GM12875 (cell line): ENCODE measurements at regions not wholly inside any gene's neighbourhood (a gene's known extent, or its start where the extent isn't known, plus 50 kb on each side); places are given as distances from the start of the nearest gene placed in this dataset.

Source experiments
- H3K4me3 ChIP-seq: one replicate; pipeline ENCODE4 v1.5.1; 2011; ENCODE audit warnings: low read depth, low read length, control low read depth
- TF ChIP-seq, protein P1 (sequence below): IDR thresholded peaks from 2 replicates; pipeline ENCODE4 v1.5.1; 2011; ENCODE audit warnings: low read depth, mild to moderate bottlenecking, control low read depth, inconsistent platforms, low read length, moderate library complexity, borderline replicate concordance; ENCODE audit not compliant: insufficient read depth

DNA sequence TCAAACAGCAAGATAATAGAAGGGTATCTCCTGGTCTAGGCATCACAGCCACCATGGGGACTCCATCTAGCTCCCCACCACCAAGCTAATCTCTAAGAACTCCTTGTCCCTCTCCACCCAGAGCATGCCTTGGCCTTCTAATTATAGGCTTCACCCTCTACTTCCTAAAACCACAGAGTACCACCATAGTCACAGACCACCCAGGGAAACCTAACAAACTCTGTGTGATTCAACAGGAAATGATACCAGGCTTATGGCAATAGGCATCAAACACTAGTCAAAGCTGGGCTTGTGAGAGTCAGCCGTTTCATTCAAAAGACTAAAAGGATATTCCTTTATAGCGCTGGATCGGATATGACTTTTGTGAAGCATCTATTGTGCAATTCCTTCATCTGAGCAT lies 91.5 kb upstream of the NALF2 start:
- TF ChIP-seq, protein P1, sequence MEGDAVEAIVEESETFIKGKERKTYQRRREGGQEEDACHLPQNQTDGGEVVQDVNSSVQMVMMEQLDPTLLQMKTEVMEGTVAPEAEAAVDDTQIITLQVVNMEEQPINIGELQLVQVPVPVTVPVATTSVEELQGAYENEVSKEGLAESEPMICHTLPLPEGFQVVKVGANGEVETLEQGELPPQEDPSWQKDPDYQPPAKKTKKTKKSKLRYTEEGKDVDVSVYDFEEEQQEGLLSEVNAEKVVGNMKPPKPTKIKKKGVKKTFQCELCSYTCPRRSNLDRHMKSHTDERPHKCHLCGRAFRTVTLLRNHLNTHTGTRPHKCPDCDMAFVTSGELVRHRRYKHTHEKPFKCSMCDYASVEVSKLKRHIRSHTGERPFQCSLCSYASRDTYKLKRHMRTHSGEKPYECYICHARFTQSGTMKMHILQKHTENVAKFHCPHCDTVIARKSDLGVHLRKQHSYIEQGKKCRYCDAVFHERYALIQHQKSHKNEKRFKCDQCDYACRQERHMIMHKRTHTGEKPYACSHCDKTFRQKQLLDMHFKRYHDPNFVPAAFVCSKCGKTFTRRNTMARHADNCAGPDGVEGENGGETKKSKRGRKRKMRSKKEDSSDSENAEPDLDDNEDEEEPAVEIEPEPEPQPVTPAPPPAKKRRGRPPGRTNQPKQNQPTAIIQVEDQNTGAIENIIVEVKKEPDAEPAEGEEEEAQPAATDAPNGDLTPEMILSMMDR: no peak
- H3K4me3 ChIP-seq: no peak overlapping the region

DNA sequence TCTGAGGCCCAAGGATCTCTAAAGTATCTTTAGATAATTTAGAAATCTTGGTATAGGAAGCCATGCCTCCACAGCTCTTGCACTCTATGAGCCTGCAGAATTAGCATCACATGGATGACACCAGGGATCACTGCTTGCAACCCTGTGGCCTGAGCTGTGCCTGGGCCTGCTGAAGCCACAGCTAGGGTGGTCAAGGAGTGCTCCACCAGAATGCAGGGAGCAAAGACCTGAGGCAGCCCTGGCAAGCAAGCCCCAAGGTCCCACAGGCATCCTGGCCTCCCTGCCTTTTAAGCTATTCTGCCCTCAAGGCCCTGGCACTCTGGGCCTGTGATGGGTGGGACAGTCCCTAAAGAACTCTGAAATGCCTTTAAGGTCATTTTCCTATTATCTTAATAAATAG lies 105.2 kb upstream of the NALF2 start:
- TF ChIP-seq, protein P1: no peak
- no peak overlapping the region for H3K4me3 ChIP-seq

DNA sequence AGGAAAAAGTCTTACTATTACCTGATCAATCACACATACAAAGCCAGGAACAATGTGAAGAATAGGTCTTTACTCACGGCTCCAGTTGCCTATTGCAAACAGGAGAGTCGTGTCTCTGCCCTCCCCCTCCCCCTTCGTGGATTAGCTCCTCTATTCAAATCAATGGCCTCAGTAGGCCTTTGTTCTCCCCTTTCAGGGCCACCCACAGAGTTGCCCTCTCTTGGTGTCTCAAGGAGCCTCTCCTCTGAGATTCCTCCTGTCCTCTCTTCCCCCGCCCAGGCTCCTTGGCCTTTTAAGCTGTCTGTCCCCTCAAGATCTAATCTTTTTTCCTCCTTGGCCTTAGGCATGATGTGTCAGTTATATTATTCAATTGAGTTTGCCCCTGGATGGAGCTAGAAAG lies 107.2 kb upstream of the NALF2 start:
- H3K4me3 ChIP-seq: no peak overlapping the region
- TF ChIP-seq, protein P1: no peak

DNA sequence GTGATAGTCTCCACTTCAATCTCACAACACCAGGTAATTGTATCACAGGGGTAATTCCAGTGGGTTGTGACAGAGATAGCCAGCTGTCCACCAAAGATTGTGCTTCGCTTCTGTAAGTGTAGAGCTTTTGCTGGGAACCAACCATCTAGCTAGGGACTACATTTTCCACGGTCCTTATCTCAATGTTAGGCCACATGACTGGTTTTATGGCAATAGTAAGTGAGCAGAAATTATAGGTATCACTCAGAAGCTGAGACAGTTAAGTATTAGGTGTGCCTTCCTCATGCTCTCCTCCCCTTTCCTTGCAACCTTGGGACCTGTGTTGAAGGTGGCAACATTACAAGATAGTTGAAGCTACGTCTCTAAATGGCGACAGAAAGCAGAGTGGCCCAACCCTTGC lies 108.8 kb upstream of the NALF2 start:
- no peak overlapping the region for H3K4me3 ChIP-seq
- TF ChIP-seq, protein P1: no peak

DNA sequence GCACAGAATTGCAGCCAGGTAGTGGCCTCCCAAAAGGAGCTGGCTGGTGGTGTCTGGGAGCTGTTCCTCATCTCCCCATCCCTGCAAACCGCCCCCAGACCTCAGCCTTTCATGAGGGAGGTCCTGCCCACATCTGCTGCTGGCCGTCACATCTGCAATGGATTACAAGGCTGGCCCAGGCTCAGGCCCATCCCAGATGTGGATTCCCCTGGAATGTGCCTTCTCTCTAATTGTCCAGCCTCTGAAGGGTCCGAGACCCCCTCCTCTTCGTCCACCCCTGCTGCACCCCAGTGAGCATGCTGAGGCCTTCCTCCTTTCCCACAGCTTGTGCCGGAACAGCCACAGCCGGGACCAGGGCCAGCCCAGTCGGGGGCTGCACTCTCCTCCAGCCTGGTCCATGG lies 115.0 kb upstream of the NALF2 start:
- TF ChIP-seq, protein P1: no peak
- H3K4me3 ChIP-seq: no peak overlapping the region

DNA sequence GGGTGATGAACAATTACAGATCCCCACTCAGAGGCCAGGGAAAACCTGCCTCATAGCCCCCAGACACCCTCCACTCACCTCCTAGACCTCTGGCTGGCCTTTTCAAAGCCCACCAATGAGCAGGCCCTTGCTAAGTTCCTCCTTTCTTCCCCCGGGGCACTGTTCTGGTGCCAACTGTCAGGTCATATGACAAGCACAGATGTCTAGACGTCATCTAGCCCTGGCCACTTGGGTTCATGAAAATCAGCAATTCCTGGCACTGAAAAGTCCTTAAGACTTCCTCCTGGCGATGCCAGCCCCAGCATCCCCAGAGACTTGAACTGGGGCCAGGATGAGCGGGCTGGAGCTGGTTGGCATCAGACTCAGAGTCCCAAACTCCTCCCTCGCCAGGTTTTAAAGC lies 115.6 kb upstream of the NALF2 start:
- no peak overlapping the region for H3K4me3 ChIP-seq
- TF ChIP-seq, protein P1: no peak

DNA sequence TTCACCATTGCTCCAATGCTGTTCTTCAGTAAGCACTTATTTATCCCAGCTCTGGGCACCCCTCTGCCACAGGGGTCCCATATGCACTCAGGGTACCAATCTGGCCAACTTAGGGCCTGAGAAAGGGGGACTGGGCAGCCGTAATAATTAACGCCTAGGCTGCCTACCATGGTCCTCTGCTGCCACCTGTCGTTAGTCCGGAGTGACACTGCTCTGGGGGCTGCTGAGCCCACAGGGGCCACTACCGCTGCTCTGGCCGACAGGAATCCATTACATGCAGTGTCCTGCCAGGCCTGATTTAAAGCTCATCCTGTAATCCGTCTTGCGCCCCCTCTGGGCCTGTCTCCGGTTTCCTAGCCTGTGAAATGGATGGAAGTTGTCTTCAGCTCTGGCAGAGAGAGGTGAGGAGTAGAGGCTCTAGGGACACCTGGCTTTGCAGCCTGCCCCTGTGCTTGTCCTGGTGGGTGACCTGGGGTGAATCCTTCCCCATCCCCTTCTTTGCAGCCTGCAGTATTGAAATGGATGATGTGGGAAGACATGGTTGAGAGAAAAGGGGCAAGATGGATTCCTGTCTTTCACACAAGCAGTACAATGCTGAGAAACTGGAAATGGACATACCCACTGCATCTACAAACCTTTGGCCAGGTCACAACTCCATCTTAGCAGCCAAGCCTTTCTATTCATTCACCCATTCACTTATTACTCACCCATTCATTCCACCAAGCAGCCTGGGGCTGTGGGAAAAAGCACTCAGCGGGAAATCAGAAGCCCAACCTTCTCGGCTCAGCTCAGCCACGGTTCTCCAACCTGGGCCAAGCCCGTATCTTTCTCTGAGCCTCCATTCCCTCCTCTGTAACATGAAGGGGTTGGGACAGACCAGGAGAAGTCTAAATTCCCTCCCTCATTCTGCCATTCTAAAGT lies 116.3 kb upstream of the NALF2 start:
- TF ChIP-seq, protein P1: peak; percentile 84
- H3K4me3 ChIP-seq: no peak overlapping the region
